ENCODE measurements at regions not wholly inside any gene's neighbourhood (a gene's known extent, or its start where the extent isn't known, plus 50 kb on each side); places are given as distances from the start of the nearest gene placed in this dataset.

DNA sequence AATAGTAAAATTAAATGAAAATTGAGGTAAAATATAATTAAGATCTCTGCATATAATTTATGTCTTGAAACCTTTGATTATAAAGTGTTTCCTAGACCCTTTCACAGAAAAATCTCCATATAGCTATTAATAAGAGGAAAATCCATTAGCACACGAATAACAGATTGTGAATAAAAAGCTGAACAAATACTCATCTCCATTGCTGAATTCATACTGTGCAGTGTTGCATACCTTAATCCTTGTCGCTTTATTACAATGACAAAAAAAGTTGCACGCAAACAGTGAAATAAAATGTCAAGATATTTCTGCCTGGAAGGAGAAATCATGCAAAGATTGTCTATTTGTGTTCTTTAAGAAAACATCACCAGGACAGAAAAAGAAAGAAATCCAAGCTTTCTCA is 499.1 kb upstream of the TMPRSS15 start:
- TF ChIP-seq, protein P1, sequence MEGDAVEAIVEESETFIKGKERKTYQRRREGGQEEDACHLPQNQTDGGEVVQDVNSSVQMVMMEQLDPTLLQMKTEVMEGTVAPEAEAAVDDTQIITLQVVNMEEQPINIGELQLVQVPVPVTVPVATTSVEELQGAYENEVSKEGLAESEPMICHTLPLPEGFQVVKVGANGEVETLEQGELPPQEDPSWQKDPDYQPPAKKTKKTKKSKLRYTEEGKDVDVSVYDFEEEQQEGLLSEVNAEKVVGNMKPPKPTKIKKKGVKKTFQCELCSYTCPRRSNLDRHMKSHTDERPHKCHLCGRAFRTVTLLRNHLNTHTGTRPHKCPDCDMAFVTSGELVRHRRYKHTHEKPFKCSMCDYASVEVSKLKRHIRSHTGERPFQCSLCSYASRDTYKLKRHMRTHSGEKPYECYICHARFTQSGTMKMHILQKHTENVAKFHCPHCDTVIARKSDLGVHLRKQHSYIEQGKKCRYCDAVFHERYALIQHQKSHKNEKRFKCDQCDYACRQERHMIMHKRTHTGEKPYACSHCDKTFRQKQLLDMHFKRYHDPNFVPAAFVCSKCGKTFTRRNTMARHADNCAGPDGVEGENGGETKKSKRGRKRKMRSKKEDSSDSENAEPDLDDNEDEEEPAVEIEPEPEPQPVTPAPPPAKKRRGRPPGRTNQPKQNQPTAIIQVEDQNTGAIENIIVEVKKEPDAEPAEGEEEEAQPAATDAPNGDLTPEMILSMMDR (IDR thresholded peaks at IDR 0.05; ENCODE audit: insufficient read depth, low read depth, low read length) = no peak
- TF ChIP-seq EZH2 (IDR thresholded peaks at IDR 0.05; ENCODE audit: insufficient read depth, low read length) = no peak

All from astrocyte (in vitro differentiated cells and primary cell).